ENCODE measurements at regions not wholly inside any gene's neighbourhood (a gene's known extent, or its start where the extent isn't known, plus 50 kb on each side); places are given as distances from the start of the nearest gene placed in this dataset.

DNA sequence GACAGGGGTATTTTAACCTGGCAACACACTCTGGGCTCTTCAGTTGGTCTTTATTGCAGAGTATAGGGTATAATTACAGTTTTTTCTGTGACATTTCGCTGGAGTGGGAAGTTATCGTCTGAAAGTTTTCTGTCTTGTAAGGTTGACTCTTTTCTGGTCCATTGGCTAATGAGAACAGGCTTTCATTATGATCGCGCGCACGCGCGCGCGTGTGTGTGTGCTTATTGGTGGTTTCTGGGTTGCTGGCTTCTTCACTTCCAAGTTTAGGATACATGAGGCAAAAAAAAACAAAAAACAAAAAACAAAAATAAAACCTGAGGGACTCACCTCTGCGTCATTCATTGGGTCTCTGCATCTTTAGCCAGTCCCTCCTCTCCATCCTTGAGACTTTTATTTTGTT is 68.7 kb upstream of the MYOCD start:
- DNase-seq = no peak

DNA sequence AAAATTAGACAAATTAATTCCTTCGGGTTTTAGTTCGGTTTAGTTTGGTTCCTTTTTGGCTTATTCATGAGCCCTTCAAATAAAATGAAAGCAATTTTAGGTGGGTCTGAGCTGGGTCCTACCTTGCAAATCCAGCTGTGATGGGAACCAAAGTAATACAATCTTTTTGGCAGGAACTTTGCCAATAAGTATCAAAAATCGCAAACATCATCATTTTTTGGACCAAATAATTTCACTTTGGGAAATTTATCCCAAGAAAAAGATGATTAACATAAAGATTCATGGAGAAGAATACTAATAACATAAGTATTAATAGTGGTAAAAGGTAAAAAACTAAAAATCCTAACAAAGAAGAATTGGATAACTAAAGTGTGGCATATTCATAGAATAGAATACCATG is 67.8 kb upstream of the MYOCD start:
- DNase-seq = no peak

DNA sequence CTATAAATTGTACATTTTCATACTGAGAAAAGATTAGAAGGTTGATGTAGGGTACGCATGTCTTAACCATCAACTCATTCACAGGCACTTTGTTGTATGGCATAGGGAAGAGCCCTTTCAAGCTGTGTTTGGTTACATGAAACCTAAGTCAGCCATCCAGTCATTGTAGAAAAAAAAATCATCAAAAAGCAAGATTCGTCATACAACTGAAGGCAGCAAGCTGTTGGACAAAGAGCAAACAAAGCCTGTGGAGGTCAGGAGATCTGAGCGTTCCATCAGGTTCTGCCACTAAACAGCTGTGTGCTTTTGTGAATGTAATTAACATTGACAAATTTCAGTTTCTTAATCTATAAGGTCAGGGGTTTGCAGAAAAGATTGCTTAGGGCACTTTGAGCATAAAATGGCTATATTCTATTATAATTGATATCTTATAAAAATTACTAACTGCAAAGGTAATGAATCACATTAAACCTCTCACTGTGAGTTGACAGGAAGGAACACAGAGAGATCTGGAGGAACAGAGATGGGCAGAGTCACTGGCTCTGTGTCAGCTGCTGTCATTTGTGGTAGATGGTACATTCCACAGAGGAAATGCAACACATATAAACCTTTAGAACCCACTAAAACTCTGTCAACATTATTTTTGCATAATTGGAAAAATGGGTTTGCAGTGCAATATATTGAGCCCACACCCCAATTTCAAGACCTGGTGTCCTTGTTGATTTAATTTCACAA is 66.3 kb upstream of the MYOCD start:
- DNase-seq = no peak

DNA sequence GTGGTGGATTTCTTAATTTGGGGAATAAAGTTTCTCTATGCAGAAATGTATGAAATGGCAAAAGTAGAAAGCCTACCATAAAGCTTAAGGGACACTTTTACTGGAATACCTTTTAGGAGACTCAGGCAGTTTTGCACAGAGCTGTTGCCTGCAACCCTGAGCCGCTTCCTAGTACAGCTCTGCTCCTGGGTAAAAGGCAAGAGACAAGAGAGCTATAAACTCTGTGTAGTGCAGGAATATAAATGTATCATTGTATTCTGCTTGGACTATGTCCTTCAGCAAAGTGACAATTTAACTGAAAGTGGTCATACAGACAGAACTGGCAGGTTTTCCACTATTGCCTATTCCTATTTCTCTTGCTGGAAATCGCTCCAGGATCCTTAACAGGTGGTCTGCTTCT is 65.3 kb upstream of the MYOCD start:
- no peak for DNase-seq

GRCh38 chr17:12603566-12603965 is 62.1 kb upstream of the MYOCD start:
- DNase-seq = no peak

GRCh38 chr17:12605222-12605621 is 60.5 kb upstream of the MYOCD start:
- DNase-seq = no peak

- DNase-seq = no peak
These were observed 52.1 kb upstream of the MYOCD start for GRCh38 chr17:12613566-12613965.

All from femur (tissue), 1 donor.